A549 (cell line): ENCODE measurements at regions not wholly inside any gene's neighbourhood (a gene's known extent, or its start where the extent isn't known, plus 50 kb on each side); places are given as distances from the start of the nearest gene placed in this dataset.

Experiments used
- ATAC-seq, 2 experiments: fragments of 200-7000 bp in 1 of 2; fragments of >200 bp in 1 of 2; cut with Nextera tagmentation in 1 of 2; cut with Tn5 transposase in 1 of 2; 3 replicates each; pipeline versions ENCODE4 v1.8.0 to v1.9.1; 2018 to 2020; ENCODE audit warnings: mild to moderate bottlenecking in 1 of 2, moderate library complexity in 1 of 2
- CTCF ChIA-PET: fragments of 300-600 bp; sonication (Branson Sonifier 250); formaldehyde crosslinking; extraction: SDS; loops from one replicate; lab custom pipeline; 2021; ENCODE audit warnings: antibody characterized with exemption, inconsistent platforms; lab: Yijun Ruan, JAX
- POLR2A ChIA-PET: fragments of 350-600 bp; formaldehyde crosslinking; extraction: SDS; loops from one replicate; lab custom pipeline; 2021; ENCODE audit warnings: antibody characterized with exemption, inconsistent platforms; lab: Yijun Ruan, JAX
- DNase-seq, 2 experiments: peaks; one replicate each; pipeline versions ENCODE4 v3.0.0 to v3.0.0-alpha.2; 2011 to 2016; ENCODE audit warnings: low read depth in 1 of 2, low spot score in 1 of 2
- FAIRE-seq: peaks from 2 replicates; lab custom pipeline; 2011; peaks lifted over from hg19 to GRCh38; lab: Jason Lieb, UNC
- H3K27ac ChIP-seq, 2 experiments: fragments of >200 bp; sonication (Bioruptor Twin); formaldehyde crosslinking; 3 replicates each; pipeline ENCODE4 v1.5.1; 2016 to 2017
- H3K4me1 ChIP-seq: fragments of >200 bp; sonication (Bioruptor Twin); formaldehyde crosslinking; 3 replicates; pipeline ENCODE4 v1.6.1; 2016
- H3K4me2 ChIP-seq: fragments of >200 bp; sonication (Bioruptor Twin); formaldehyde crosslinking; 3 replicates; pipeline ENCODE4 v1.6.1; 2016
- H3K4me3 ChIP-seq: fragments of >200 bp; sonication (Bioruptor Twin); formaldehyde crosslinking; 3 replicates; pipeline ENCODE4 v1.5.1; 2016
- H3K9me3 ChIP-seq: fragments of >200 bp; sonication (Bioruptor Twin); formaldehyde crosslinking; 3 replicates; pipeline ENCODE4 v1.6.1; 2016
- BHLHE40 ChIP-seq: IDR thresholded peaks from 2 replicates; pipeline ENCODE4 v1.6.1; 2012; ENCODE audit warnings: low read depth, low read length, inconsistent platforms
- CEBPB ChIP-seq, 2 experiments: fragments of >200 bp in 1 of 2; sonication (Bioruptor Twin) in 1 of 2; formaldehyde crosslinking in 1 of 2; IDR thresholded peaks; 2 replicates each; pipeline ENCODE4 v1.6.1; 2012 to 2016
- EHMT2 ChIP-seq: fragments of 200-600 bp; sonication (generic); IDR thresholded peaks from 2 replicates; pipeline ENCODE4 v1.6.1; 2016; ENCODE audit warnings: antibody characterized with exemption, low read depth, mild to moderate bottlenecking, moderate library complexity
- ESRRA ChIP-seq: fragments of 150-350 bp; IDR thresholded peaks from 2 replicates; pipeline ENCODE4 v1.6.1; 2014; ENCODE audit warnings: mild to moderate bottlenecking, low read length, borderline replicate concordance
- FOSL2 ChIP-seq, 2 experiments: fragments of 450-650 bp in 1 of 2; fragments of >200 bp in 1 of 2; sonication (Bioruptor Twin) in 1 of 2; formaldehyde crosslinking; IDR thresholded peaks; 2 replicates each; pipeline versions ENCODE4 v1.5.0 to v1.6.1; 2016 to 2020; ENCODE audit warnings: mild to moderate bottlenecking in 1 of 2, moderate library complexity in 1 of 2
- HOXB13 ChIP-seq: fragments of 250-450 bp; sonication (Bioruptor Pico); IDR thresholded peaks from 2 replicates; pipeline ENCODE4 v1.5.0; 2020; ENCODE audit warnings: low read depth, mild to moderate bottlenecking, moderate library complexity
- KDM5A ChIP-seq: fragments of 200-600 bp; sonication (generic); IDR thresholded peaks from 2 replicates; pipeline ENCODE4 v1.6.1; 2016; ENCODE audit warnings: antibody characterized with exemption, mild to moderate bottlenecking
- MAFK ChIP-seq: fragments of 450-650 bp; IDR thresholded peaks from 2 replicates; pipeline ENCODE4 v1.6.1; 2014; ENCODE audit not compliant: partially characterized antibody
- NFE2L2 ChIP-seq: fragments of 150-350 bp; conservative IDR thresholded peaks from 2 replicates; pipeline ENCODE4 v1.6.1; 2014; ENCODE audit warnings: low read length
- PHF8 ChIP-seq: fragments of 200-600 bp; sonication (generic); IDR thresholded peaks from 2 replicates; pipeline ENCODE4 v1.6.1; 2016; ENCODE audit warnings: low read depth, mild to moderate bottlenecking, antibody characterized with exemption, moderate library complexity, borderline replicate concordance
- RCOR1 ChIP-seq: fragments of 150-350 bp; IDR thresholded peaks from 2 replicates; pipeline ENCODE4 v1.6.1; 2014; ENCODE audit warnings: antibody characterized with exemption, low read length, low read depth
- TFCP2L1 ChIP-seq: fragments of 250-450 bp; sonication (Bioruptor Pico); IDR thresholded peaks from 2 replicates; pipeline ENCODE4 v1.5.0; 2021; ENCODE audit warnings: mild to moderate bottlenecking
- TP53 ChIP-seq: fragments of 250-450 bp; sonication (Bioruptor Pico); IDR thresholded peaks from 2 replicates; pipeline ENCODE4 v1.5.0; 2021; ENCODE audit warnings: mild to moderate bottlenecking, moderate library complexity
- ZC3H11A ChIP-seq: fragments of 450-650 bp; IDR thresholded peaks from 2 replicates; pipeline ENCODE4 v1.6.1; 2014; ENCODE audit warnings: antibody characterized with exemption, mild to moderate bottlenecking
- ZFP36 ChIP-seq: fragments of 450-650 bp; IDR thresholded peaks from 2 replicates; pipeline ENCODE4 v1.6.1; 2014; ENCODE audit warnings: borderline replicate concordance; ENCODE audit not compliant: partially characterized antibody
- ZSCAN20 ChIP-seq: fragments of 250-450 bp; sonication (Bioruptor Pico); IDR thresholded peaks from 2 replicates; pipeline ENCODE4 v1.8.0; 2022; ENCODE audit warnings: mild to moderate bottlenecking, moderate library complexity
- WGBS: methylation state at CpG from one replicate; pipeline ENCODE4 v1.1.6; 2017; ENCODE audit errors: missing lambda C conversion rate; 5-methylcytosine and 5-hydroxymethylcytosine counted together
- TF ChIP-seq, protein P1 (sequence below): fragments of 250-450 bp; sonication (Bioruptor Pico); IDR thresholded peaks from 2 replicates; pipeline ENCODE4 v1.5.0; 2020; ENCODE audit warnings: low read depth, mild to moderate bottlenecking, moderate library complexity
- TF ChIP-seq, protein P2 (sequence below): fragments of 250-450 bp; sonication (Bioruptor Pico); IDR thresholded peaks from 2 replicates; pipeline ENCODE4 v1.5.0; 2021; ENCODE audit warnings: mild to moderate bottlenecking, moderate library complexity, borderline replicate concordance
- TF ChIP-seq, protein P3 (sequence below): fragments of >200 bp; sonication (Bioruptor Twin); formaldehyde crosslinking; IDR thresholded peaks from 2 replicates; pipeline ENCODE4 v1.6.1; 2016
- TF ChIP-seq, protein P4 (sequence below): IDR thresholded peaks from 2 replicates; pipeline ENCODE4 v1.6.1; 2012; ENCODE audit warnings: low read depth, borderline replicate concordance
- TF ChIP-seq, protein P5 (sequence below): IDR thresholded peaks from 2 replicates; pipeline ENCODE4 v1.6.1; 2012
- TF ChIP-seq, protein P6 (sequence below): fragments of >200 bp; sonication (Bioruptor Twin); formaldehyde crosslinking; IDR thresholded peaks from 3 replicates; pipeline ENCODE4 v1.6.1; 2016
- TF ChIP-seq, protein P7 (sequence below): IDR thresholded peaks from 2 replicates; pipeline ENCODE4 v1.6.1; 2012

DNA sequence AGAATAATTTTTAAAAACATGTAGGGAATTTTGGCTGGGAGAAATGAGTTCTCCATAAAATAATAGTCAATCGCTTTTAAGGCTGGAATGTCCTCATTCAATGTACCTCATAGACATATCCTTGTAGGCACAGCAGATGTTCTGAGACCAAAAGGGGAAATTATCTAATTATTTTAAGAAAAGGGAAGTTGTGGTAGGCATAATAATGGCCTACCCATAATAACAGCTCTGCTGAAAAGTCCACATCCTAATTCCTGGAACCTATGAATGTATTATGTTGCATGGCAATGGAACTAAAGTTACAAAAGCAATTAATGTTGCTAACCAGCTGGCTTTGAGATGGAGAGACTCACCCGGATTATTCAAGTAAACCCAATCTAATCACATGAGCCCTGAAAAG, 216.1 kb downstream of the TRIM36 start:
- H3K4me2 ChIP-seq: no peak overlapping the region
- no peak for DNase-seq
- H3K9me3 ChIP-seq: no peaks in the 10 kb centered on the region
- no peak for ATAC-seq
- CTCF ChIA-PET: no interaction called here
- FAIRE-seq: no peak
- no peak overlapping the region for H3K4me3 ChIP-seq
- WGBS: 2% methylated on average over 2 of the region's 2 CpGs
- H3K4me1 ChIP-seq: no peaks in the 10 kb centered on the region
- TF ChIP-seq TP53: no peak
- TF ChIP-seq TFCP2L1 (CRISPR knock-in tag): no peak
- TF ChIP-seq CEBPB (IDR thresholded peaks at IDR 0.05): no peak
- TF ChIP-seq ZFP36: no peak
- TF ChIP-seq, protein P1, sequence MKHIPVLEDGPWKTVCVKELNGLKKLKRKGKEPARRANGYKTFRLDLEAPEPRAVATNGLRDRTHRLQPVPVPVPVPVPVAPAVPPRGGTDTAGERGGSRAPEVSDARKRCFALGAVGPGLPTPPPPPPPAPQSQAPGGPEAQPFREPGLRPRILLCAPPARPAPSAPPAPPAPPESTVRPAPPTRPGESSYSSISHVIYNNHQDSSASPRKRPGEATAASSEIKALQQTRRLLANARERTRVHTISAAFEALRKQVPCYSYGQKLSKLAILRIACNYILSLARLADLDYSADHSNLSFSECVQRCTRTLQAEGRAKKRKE (CRISPR knock-in tag): no peak
- TF ChIP-seq ZC3H11A: no peak
- TF ChIP-seq, protein P2, sequence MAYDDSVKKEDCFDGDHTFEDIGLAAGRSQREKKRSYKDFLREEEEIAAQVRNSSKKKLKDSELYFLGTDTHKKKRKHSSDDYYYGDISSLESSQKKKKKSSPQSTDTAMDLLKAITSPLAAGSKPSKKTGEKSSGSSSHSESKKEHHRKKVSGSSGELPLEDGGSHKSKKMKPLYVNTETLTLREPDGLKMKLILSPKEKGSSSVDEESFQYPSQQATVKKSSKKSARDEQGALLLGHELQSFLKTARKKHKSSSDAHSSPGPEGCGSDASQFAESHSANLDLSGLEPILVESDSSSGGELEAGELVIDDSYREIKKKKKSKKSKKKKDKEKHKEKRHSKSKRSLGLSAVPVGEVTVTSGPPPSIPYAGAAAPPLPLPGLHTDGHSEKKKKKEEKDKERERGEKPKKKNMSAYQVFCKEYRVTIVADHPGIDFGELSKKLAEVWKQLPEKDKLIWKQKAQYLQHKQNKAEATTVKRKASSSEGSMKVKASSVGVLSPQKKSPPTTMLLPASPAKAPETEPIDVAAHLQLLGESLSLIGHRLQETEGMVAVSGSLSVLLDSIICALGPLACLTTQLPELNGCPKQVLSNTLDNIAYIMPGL (CRISPR knock-in tag): no peak
- no peak for TF ChIP-seq BHLHE40
- TF ChIP-seq, protein P3, sequence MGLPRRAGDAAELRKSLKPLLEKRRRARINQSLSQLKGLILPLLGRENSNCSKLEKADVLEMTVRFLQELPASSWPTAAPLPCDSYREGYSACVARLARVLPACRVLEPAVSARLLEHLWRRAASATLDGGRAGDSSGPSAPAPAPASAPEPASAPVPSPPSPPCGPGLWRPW: no peak
- TF ChIP-seq, protein P4, sequence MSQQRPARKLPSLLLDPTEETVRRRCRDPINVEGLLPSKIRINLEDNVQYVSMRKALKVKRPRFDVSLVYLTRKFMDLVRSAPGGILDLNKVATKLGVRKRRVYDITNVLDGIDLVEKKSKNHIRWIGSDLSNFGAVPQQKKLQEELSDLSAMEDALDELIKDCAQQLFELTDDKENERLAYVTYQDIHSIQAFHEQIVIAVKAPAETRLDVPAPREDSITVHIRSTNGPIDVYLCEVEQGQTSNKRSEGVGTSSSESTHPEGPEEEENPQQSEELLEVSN: no peak
- POLR2A ChIA-PET: no interaction called here
- H3K27ac ChIP-seq: no peak overlapping the region

DNA sequence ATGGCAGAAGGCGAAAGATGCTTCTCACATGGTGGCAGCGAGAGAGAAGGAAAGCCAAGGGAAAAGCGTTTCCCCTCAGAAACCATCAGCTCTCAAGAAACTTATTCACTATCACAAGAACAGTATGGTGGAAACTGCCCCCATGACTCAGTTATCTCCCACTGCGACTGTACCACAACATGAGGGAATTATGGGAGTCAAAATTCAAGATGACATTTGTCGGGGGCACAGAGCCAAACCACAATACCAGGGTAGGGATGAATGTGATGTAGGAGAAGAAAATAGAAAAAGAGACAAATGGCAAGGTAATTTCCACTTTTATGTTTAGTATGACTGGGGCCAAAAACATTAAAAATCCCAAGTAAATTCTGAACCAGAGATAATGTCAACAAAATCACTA, 216.8 kb downstream of the TRIM36 start:
- ChIA-PET POLR2A (no interaction called here), CTCF (no interaction called here)
- no peaks in the 10 kb centered on the region for H3K4me1 ChIP-seq
- no peak for FAIRE-seq
- H3K4me2 ChIP-seq: no peak overlapping the region
- TF ChIP-seq MAFK: no peak
- TF ChIP-seq ESRRA: no peak
- TF ChIP-seq ZC3H11A: no peak
- no peak for TF ChIP-seq KDM5A
- TF ChIP-seq CEBPB (IDR thresholded peaks at IDR 0.05): no peak
- TF ChIP-seq, all 56 proteins: peak for 0
- DNase-seq: no peak
- Histone ChIP-seq H3K9me3 (no peaks in the 10 kb centered on the region), H3K27ac (no peak overlapping the region), H3K4me3 (no peak overlapping the region)
- no peak for ATAC-seq
- WGBS: 1% methylated on average over 5 of the region's 5 CpGs

DNA sequence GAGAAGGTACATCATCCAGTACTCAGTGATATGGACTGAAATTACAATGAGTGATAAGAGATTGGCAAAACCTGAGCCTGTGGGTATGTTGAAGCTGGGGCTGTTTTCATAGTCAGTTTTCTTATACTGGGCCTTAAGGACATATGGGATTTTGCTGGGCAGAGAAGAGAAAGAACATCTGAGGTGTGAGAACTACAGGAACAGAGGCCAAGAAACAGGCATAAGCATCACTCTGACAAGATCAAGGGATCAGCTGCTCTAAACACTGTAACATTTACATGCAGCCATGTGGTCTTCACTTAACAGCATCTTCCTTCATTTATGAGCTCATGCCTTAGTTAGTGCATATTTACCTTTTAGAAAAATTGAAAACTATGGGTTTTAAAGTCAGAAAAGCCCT, 220.0 kb downstream of the TRIM36 start:
- no peak overlapping the region for H3K27ac ChIP-seq
- H3K4me1 ChIP-seq: no peaks in the 10 kb centered on the region
- TF ChIP-seq NFE2L2 (no peak), EHMT2 (no peak), HOXB13 (no peak), RCOR1 (no peak), PHF8 (no peak), ZSCAN20 (no peak), FOSL2 (IDR thresholded peaks at IDR 0.05) (no peak), FOSL2 (CRISPR knock-in tag; IDR thresholded peaks at IDR 0.05) (no peak), BHLHE40 (no peak)
- TF ChIP-seq, protein P5, sequence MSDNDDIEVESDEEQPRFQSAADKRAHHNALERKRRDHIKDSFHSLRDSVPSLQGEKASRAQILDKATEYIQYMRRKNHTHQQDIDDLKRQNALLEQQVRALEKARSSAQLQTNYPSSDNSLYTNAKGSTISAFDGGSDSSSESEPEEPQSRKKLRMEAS: no peak
- TF ChIP-seq, protein P6, sequence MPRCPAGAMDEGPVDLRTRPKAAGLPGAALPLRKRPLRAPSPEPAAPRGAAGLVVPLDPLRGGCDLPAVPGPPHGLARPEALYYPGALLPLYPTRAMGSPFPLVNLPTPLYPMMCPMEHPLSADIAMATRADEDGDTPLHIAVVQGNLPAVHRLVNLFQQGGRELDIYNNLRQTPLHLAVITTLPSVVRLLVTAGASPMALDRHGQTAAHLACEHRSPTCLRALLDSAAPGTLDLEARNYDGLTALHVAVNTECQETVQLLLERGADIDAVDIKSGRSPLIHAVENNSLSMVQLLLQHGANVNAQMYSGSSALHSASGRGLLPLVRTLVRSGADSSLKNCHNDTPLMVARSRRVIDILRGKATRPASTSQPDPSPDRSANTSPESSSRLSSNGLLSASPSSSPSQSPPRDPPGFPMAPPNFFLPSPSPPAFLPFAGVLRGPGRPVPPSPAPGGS: no peak
- TF ChIP-seq, protein P7, sequence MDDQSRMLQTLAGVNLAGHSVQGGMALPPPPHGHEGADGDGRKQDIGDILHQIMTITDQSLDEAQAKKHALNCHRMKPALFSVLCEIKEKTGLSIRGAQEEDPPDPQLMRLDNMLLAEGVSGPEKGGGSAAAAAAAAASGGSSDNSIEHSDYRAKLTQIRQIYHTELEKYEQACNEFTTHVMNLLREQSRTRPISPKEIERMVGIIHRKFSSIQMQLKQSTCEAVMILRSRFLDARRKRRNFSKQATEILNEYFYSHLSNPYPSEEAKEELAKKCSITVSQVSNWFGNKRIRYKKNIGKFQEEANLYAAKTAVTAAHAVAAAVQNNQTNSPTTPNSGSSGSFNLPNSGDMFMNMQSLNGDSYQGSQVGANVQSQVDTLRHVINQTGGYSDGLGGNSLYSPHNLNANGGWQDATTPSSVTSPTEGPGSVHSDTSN: no peak
- TF ChIP-seq, all 56 proteins: peak for 0
- no peak overlapping the region for H3K4me2 ChIP-seq
- no peak overlapping the region for H3K4me3 ChIP-seq
- CTCF ChIA-PET: no interaction called here
- no peaks in the 10 kb centered on the region; the same call in 2 of the 3 replicates for H3K9me3 ChIP-seq
- no peak for ATAC-seq
- FAIRE-seq: no peak
- no peak for DNase-seq
- POLR2A ChIA-PET: no interaction called here
